COLO668 (cell line): ENCODE measurements at regions not wholly inside any gene's neighbourhood (a gene's known extent, or its start where the extent isn't known, plus 50 kb on each side); places are given as distances from the start of the nearest gene placed in this dataset.
"Not testable (repeated sequence)": the region's sequence is repeated elsewhere in the genome, so short reads cannot be mapped to it uniquely, and the experiment has no call there.

Experiments used
- DNase-seq: peaks from one replicate; lab custom pipeline; 2025; ENCODE audit not compliant: unreplicated experiment; lab: John Stamatoyannopoulos, UW

GRCh38 chr3:94323596-94323995, 260.7 kb downstream of the NSUN3 start:
- no peak for DNase-seq

- DNase-seq: no peak
These were observed 269.0 kb downstream of the NSUN3 start for GRCh38 chr3:94331831-94332230.

DNA sequence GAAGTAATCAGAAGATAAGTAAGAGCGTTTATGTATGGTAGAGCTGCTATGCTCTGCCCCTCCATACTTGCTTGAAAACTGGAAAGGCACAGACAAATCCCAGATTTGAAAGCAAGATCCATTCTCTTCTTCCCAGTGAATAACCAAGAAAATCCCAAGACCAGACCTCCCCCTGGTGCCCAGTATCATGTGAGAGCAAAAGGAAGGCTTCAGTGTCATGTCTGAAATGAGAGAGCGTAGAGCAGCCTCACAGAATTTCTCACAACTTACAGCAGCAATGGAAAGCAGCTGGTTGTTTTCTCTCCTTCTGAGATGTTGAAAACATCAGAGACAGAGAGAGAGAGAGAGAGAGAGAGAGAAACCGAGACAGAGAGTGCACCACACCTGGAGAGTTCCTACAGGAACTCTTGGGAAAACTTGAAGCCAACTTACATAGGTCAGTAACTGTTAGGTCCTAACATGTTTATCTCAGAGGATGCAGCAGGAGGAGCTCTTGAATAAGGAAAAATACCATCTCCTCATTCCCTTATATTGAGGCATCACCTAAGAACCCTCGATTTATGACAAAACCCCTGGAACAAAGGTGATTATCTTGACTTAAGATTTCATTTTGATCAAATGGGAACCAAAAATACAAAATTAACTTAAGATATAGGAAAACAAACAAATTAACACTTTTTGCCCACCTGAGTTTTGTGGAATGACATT, 273.3 kb downstream of the NSUN3 start:
- DNase-seq: peak; percentile 2

DNA sequence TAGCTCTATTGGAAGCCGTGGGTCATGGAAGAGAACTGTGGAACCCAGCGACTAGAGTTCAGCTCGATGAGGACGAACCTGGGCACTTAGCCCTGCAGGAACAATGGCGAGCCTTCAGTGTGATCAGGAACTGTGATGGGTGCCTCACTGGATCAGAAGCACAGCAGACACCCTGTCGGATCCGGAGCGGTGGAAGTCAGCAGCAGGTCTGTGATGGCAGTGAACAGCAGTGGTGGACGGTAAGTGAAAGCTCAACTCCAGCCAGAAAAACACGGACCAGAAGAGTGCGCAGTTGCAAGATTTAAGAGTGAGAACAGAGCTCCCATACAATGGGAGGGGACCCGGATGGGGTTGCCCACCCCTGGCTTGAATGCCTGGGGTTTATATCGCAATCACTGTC, 282.2 kb downstream of the NSUN3 start:
- no peak for DNase-seq

DNA sequence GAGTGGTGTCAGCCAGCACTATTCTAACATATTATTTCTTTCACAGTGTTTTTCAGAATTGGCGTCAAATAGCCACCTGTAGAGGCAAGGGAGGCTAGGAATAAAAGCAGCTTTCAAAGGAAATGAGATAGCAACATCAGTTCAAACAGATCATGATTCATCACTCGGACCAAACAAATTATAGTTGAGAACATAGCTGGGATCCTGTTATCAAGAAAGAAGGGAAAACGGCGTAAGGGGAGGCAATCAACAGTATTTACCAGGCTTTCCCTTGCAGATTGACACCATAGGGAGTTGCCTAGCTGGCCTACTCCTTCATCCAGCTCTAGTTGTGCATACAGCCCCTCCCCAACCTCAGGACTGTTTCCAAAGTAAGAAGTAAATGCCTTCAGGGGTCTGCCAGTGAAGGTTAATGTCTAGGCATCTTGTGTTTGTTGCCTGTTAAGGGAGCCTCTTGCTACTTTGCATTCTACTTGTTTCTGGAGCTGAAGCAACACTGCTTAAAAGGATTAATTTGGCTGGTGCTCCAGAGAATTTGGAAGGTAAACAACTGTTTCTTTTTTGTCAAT, 286.5 kb downstream of the NSUN3 start:
- no peak for DNase-seq

DNA sequence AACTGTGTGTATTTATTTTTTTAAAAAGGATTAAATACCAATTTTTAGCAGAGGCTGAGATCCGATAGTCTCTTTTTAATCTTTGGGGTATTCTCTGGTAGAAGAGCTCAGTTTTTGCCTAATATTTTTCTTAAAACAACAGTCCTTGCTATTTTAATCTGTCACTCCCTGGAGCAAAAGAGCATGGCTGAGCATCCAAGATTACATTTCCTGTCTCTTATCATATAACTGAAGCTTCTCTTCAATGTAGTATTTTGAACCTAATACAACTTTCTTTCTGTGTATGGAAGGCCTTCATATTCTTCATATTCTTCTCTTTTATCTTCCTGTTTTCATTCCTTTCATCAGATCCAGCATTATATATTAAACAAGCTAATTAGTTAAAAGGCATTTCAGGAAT, 293.7 kb downstream of the NSUN3 start:
- DNase-seq: no peak

DNA sequence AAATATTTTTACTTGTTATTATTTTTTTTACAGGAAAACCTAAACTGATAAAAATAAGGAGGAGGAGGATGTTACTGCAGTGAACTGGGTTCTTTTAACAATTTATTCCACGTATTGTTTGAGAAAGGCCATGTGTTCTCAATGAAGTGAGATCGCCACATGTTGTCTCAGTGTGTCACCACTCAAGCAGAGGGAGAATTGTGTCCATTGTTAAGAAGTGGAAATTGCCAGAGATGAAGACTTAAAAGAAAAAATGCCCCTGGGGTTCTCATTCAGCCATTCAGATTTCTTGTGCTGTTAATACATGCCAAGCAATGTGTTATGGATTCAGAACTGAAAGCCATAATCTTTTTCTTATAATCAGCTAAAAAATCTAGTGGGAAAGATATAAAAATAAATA, 297.1 kb downstream of the NSUN3 start:
- DNase-seq: no peak

GRCh38 chr3:94360987-94361386, 298.1 kb downstream of the NSUN3 start:
- DNase-seq: no peak

GRCh38 chr3:94362393-94362792, 299.5 kb downstream of the NSUN3 start:
- DNase-seq: no peak

- no peak for DNase-seq
These were observed 302.1 kb downstream of the NSUN3 start for GRCh38 chr3:94365006-94365405.

DNA sequence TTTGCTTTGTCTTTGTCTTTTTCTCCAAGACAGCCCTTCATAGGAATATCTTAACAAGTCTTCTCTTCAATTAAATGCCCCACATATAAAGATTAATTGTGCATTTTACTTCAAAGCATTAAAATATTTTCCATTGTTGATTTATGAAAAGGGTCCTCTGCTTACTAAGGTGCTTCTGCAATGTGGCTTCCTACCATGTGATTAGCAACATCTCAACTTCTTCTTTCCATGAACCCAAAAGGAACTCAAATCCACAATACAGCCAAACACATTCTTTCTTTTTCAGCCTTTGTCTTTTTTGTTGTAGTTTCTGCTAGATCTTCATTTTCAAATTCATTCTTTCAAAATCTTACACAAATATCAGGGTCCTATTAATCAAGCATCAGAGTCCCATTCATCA, 309.2 kb downstream of the NSUN3 start:
- DNase-seq: no peak

DNA sequence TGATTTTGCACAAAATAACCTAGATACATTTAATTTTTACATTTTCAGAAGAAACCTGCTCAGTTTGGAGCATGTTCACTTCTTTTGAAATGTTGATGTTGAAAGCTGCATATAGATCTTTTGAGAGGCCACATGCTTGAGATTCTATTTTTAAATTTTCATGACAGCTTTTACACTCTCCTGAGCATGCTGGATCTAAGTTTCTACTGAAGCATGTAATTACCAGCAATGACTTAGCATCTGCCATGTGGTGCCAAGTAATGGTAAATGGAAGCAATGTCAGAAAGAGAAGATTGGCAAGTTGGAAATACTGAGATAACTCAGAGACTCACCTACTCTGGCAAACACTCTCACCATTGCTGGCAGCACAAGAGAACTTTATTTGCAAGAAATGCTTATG, 310.6 kb downstream of the NSUN3 start:
- no peak for DNase-seq

- DNase-seq: no peak
These were observed 311.7 kb downstream of the NSUN3 start for GRCh38 chr3:94374439-94375161.

- DNase-seq: not testable (repeated sequence)
These were observed 314.3 kb downstream of the NSUN3 start for GRCh38 chr3:94377123-94377696.

DNA sequence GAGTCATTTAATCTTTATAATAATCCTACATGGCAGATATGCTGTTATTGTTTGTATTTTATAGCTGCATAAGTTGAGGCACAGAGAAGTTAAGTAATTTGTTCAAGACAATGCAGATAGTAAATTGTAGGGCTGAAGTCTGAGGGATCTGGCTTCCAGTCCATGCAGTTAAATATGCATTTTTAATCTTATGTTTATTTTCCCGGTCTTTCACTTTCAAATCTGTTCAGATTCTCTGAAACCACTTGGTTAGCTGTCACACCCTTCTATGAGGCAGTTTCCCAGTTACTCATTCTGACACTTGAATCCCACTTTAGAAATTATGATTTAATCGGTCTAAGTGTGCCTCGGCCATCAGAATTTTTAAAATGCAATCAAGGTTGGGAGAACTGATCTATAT, 315.0 kb downstream of the NSUN3 start:
- not testable (repeated sequence) for DNase-seq

DNA sequence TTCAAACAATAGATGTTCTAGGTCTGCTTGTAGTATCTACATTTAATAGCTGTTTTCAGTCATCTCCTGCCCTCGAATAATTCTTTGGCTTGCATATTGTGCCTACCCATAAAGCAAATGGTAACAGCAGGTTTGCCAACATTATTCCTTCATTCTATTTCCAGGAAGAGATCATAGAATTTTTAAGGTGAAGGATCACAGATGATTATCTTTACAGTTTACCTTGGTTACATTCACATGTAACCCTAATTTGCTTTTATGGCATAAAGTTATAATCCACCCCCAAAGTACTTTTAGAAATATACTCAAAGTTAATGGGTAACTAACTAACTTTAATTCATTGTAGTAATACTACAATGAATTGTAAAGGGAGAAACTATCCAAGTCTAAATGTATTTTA, 315.5 kb downstream of the NSUN3 start:
- no peak for DNase-seq

DNA sequence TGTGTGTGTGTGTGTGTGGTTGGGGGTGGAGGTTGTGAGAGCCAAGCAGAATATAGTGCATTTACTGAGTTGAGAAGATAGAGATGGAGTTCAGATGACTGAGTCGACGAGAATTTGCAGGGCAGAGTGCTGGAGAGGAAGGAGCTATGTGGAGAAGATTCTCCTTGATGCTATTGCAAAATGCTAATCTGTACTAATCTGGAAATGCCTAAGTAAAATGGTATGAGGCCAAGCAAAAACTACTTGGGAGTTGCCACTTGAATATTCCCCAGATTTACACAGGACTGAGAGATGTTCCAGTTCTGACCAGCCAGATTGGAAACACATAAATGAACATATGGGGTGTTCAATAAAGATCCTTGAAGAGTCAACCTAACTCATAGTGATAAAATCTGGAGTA, 316.4 kb downstream of the NSUN3 start:
- DNase-seq: no peak

DNA sequence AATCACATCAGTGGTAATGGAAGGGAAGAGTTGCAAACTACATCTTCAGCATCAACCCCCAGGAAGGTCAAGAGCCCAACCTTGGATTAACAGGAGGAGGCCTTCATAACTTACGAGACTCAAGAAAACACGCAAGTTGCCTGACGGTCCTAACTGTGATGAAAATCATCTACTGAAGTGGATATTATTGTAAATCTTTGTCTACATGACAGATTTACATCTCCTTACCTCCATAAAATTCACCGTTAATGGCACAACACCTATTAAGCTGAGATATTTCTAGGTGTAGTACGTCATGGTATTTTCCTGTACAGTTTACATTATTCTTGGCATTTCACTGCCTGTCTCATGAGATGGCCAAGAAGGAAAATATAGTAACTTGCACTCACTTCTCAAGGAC, 332.0 kb downstream of the NSUN3 start:
- no peak for DNase-seq

DNA sequence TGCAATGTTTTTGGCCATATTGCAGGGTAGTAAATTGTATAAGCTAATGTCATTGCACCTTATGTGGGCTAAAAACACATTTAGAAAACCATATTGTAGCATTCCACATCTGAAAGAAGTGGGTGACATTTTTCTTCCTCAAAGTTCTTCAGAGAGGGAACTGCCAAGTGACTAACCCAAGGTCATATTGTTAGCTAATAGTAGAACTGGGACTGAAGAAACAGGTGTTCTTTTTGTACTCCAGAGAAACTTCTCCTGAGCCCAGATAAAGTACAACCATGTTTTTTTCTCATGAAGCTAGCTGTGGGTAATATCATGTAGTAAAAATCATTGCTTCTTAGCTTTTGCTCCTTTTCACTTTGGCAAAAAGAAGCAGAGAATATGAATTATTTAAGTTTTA, 333.0 kb downstream of the NSUN3 start:
- DNase-seq: no peak

- no peak for DNase-seq
These were observed 335.2 kb downstream of the NSUN3 start for GRCh38 chr3:94398036-94398435.

GRCh38 chr3:94401466-94401865, 338.6 kb downstream of the NSUN3 start:
- no peak for DNase-seq

GRCh38 chr3:94402126-94402525, 339.3 kb downstream of the NSUN3 start:
- no peak for DNase-seq
